ENCODE measurements at regions not wholly inside any gene's neighbourhood (a gene's known extent, or its start where the extent isn't known, plus 50 kb on each side); places are given as distances from the start of the nearest gene placed in this dataset.

GRCh38 chr3:54020436-54020835 lies 101.9 kb upstream of the CACNA2D3 start:
- DNase-seq = no peak

DNA sequence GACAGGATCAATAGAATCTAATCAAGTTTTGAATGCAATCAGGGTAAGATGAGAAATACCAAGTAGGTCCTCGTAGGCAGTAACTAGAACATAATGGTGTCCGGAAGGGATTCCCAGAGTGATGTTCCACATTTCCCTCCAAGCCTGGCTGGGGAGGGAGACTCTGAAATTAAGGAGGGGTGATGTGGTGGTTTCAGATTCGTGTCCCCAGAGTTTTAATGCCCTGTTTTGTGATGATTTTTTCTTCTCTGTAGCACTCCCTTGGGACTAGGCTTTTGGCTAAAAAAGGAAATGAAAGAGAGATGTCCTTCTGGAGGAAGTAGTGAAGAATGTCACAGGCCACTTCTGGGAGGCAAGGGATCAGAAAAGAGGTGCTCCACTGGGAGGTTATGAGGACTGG lies 108.3 kb upstream of the CACNA2D3 start:
- DNase-seq = no peak

DNA sequence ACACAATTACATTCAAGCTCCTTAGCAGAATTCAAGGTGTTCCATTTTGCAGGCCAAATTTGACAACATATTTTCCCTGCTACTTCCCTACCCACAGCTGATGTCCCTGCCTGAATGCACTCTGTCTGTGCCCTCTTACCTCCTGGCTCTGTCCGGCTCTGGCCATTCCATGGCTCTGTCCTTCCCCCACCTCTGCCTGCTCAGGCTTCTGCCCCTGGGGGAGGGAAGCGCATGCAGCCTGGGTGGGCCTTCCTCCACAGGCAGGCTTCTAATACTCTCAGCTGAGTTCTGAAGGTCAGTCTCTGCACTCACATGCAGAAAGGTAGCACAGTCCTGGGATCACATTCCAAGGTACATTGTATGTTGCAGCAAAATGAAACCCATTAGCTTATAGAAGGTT lies 113.6 kb upstream of the CACNA2D3 start:
- DNase-seq = no peak

- no peak for DNase-seq
These were observed 114.3 kb upstream of the CACNA2D3 start for GRCh38 chr3:54008099-54008498.

DNA sequence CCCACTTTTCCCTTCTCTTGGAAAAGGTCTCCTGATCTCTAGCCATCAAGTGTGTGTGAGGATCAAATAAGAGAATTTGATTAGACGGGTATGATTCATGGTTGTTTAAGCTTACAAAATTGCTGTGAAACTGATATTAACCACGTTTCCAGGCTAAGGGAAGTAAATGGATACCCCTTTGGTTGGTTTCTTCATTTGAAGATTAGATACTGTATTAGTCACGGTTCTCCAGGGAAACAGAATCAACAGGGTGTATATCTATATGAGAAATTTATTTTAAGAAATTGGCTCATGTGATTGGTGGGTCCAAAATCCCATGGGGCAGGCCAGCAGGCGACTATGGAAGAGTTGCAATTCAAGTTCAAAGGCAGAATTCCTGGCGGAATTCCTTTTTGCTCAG lies 112.7 kb upstream of the SELENOK start:
- DNase-seq = no peak

GRCh38 chr3:54003136-54003535 lies 111.5 kb upstream of the SELENOK start:
- DNase-seq = no peak

DNA sequence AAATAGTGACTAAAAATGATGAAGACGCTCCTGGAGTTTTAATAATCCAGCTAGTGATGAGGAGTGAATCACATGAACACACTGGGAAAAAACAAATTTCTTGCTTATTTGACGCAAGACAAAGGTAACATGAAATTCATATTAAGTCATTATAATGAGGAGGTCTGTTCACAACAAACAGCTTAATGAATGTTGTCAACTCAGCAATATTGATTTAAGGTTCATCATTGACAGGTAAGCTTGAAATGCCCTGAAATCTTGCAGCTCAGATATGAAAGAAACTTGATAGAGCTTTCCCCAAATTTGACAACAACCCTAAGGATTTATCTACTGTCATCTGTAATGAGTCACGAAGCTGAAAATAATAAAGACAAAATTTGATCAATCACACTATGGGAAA lies 108.1 kb upstream of the SELENOK start:
- DNase-seq = no peak

GRCh38 chr3:53998980-53999379 lies 107.3 kb upstream of the SELENOK start:
- no peak for DNase-seq

GRCh38 chr3:53997476-53997875 lies 105.8 kb upstream of the SELENOK start:
- no peak for DNase-seq

DNA sequence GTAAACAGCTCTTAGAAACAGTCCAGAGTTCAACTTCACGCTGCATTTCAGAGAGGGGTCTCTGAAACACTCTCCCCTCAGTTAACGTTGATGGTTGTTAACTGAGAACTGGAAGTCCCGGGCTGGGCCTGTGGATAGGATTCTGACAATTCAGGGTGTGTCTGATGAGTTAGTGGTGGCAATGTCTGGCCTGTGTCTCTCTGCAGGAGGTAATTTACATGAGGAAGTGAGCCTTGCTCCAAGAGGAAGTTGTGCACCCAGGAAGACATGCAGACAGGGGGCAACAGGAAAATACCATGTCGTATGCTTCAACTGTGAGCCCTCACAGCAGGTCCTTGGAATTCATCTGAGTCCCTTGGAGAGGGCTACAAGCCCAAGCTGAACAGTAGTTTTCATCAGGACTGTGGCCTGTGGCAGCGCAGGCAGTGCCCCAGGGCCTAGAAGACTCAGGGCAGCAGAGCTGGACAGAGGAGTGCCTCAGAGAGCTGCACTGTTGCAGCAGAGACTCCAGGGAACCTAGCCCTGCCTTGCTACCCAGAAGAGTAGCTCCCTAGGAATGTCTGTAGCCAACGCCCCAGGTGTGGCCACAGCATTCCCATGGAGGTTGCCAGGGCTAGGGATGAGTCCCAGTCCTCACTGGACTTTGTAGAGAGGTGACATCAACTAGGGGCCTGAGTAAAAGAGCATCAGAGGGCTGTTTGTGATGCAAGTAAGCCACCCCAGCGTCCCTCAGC lies 104.6 kb upstream of the SELENOK start:
- DNase-seq = no peak

DNA sequence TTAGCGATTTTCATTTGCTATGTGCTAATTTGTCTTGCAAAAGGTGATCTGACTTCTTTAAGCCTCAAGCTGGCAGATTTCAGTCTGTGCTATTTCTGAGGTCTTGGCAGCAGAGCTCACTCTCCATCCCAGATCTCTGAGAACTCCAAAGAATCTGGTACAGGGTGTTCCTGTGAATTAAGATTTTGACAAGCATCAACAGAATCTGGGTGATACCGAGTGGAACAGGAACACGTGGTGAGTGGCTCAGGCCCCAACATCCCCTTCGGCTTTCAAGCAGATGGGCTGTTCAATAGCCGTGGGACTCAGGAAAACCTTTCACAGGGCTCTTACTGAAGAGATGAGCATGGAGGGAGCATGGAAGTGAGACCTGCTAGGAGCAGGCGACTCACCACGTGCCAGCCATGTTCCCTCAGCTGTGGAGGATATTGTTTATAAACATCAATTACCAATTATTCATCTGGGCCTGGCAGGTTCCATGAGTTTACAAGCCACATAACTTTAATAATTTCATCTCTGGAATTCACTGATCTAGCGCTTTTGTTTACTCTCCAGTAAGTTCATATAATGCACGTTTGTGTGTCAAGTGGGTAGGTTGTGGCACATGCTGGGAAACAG lies 103.4 kb upstream of the SELENOK start:
- DNase-seq = no peak

GRCh38 chr3:53991240-53991639 lies 99.6 kb upstream of the SELENOK start:
- DNase-seq = no peak

- DNase-seq = no peak
These were observed 98.3 kb upstream of the SELENOK start for GRCh38 chr3:53989946-53990345.

DNA sequence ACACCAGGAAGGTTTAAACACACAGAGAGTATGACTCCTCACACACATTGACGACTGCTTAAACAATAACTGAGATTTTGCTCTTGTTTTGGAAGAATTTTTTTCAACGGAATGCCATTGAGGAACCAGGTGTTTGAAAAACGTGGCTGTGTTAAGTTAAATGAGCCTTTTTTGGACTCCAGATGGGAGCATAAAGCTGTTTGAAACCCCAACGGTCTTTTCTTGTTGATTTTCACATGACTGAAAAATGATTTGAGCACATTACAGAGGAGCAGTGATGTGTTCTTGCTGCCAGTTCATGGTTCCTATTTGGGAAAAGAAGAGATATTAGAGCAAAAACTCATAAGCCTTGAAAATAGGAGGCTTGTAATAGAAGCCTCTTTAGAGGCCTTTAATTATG lies 97.8 kb upstream of the SELENOK start:
- no peak for DNase-seq

DNA sequence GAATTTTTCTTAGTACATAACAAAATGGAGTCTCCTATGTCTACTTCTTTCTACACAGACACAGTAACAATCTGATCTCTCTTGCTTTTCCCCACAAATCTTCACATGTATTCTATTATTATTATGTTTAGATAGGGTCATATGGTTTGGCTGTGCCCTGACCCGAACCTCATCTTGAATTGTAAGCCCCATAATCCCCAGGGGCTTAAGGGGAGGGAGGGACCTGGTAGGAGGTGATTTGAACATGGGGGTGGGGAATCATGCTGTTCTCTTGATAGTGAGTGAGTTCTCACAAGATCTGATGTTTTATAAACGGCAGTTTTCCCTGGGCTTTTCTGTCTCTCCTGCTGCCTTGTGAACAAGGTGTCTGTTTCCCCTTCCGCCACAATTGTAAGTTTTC lies 86.7 kb upstream of the SELENOK start:
- DNase-seq = no peak

DNA sequence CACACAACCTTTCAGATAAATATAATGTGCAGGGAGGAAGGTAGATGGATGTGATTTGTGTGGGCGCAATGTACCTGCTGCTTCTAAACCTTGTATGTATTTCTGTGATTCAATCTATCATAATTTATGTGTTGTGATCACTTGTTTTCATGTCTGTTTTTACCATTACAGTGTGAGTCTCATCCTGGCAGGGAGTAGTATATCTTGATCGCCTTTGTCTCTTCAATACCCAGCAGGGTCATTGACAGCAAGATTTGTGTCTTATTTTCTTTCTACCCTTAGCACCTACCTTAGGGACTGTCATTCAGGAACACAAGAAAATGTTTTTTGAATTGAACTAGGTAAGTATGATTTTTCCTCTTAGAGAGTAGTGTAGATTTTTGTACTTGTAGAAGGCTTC lies 83.7 kb upstream of the SELENOK start:
- no peak for DNase-seq

DNA sequence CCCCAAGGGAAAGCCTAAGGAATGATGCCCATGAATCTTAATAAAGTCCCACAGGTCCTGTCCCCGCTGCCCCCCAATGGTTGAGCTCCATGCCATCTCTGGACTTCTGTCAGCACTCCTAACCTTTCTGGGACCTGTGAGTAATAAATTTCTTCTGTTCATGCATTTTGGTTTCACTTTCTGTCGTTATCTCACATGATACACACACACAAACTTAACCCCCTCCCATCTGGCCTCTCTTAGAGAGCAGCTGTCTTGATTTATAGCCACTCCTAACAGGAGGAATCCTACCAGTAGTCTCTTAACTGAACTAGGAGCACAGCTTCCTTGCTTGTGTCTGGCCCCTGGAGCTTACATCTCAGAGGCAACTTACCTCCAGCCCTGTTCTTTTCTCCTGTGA lies 82.7 kb upstream of the SELENOK start:
- DNase-seq = no peak

GRCh38 chr3:53973905-53974304 lies 82.2 kb upstream of the SELENOK start:
- DNase-seq = no peak

DNA sequence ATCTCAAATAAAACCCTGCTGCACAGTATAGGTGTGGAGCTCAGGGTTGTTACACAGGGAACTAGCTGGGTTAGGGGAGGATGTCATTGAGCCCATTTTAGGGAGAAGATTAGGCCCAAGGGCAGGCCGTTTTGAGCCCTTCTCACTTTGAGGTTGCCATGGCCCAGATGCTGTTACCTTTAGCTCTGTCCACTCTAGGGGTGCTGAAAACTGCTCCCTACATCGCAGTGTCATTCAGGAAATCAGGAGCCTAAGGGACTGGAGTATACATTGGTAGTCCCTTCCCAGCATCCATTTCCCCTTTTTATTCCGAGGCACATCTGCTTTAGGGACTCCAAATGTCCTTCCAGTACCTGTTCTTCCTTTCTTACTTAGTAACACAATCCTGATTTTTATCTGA lies 79.0 kb upstream of the SELENOK start:
- DNase-seq = no peak

DNA sequence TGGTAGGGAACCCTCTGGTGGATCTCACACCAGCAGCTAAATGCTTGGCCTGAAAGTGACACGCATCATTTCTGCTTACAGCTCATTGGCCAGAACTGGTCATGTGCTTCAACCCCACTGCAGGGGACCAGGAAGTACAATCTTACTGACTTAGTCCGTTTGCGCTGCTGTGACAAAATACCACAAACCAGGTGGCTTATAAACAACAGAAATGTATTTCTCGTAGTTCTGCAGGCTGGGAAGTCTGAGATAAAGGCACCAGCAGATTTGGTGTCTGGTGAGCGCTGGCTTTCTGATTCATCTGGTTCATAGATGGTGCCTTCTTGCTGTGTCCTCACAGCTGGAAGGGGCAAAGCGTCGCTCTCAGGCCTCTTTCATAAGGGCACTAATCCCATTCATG lies 77.4 kb upstream of the SELENOK start:
- no peak for DNase-seq

DNA sequence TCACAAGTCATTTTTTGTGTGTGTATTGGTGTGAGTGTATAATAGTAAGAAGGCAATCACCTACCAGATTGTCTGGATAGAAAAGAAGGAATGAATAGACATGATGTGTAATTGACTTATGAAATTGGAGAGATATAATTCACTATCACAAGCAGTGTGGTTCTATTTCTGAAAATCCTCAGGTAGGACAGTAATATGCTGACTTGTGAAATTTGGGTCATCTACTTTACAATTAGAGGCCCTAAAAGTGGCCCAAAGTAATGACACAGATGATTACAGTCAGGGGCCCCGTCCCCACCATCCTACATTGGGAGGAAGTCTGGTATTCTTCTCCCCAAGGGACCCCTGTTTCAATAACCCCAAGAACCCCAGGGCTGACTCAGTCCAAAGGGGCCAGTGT lies 73.6 kb upstream of the SELENOK start:
- DNase-seq = no peak

- no peak for DNase-seq
These were observed 66.2 kb upstream of the SELENOK start for GRCh38 chr3:53957831-53958230.

DNA sequence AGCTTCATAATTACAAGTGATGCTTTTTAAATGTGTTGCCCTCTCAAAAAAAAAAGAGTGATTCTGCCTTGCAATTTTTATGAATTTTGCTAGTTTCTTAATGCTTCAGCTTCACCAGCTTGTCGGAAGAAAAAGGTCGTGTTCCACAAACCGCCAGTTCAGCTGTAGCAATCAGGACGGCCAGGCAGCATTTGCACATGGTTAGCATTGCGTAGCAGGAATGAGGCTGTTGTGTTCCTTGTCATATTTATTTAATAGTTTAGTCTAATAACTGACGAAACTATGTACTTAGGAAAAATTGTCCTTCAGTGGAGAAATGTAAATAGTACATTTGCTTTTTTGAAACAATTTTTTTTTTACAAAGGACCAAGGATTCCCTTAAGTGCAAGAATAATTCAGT lies 64.9 kb upstream of the SELENOK start:
- no peak for DNase-seq

DNA sequence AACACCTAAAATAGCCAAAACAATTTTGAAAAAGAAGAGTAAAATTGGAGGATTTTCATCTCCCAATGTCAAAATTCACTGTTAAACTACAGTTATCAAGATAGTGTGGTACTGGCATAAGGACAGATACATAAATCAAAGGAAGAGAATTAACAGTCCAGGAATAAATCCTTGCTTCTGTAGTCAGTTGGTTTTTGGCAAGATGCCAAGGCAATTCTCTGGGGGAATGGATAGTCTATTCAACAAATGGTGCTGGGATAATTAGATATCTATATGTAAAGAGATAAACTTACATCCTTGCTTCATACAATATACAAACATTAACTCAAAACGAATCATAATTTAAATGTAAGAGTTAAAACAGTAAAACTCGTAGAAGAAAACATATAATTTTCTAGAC lies 57.9 kb upstream of the SELENOK start:
- DNase-seq = peak; percentile 21

- no peak for DNase-seq
These were observed 56.5 kb upstream of the SELENOK start for GRCh38 chr3:53948174-53948573.
